ENCODE measurements at regions not wholly inside any gene's neighbourhood (a gene's known extent, or its start where the extent isn't known, plus 50 kb on each side); places are given as distances from the start of the nearest gene placed in this dataset.

GRCh38 chr6:95740157-95740556 is 162.8 kb downstream of the MANEA start:
- TF ChIP-seq POLR2A (IDR thresholded peaks at IDR 0.05) (no peak), CTCF (IDR thresholded peaks at IDR 0.05) (no peak)

Measured in heart left ventricle (tissue), 13 donors.